GM18505 (cell line): ENCODE measurements at regions not wholly inside any gene's neighbourhood (a gene's known extent, or its start where the extent isn't known, plus 50 kb on each side); places are given as distances from the start of the nearest gene placed in this dataset.

Experiments used
- ATAC-seq: cut with Tn5 transposase; IDR thresholded peaks from one replicate; pipeline ENCODE4 v1.9.1; 2021; ENCODE audit not compliant: unreplicated experiment
- POLR2A ChIP-seq: IDR thresholded peaks from 4 replicates; pipeline ENCODE4 v1.6.1; 2011; ENCODE audit warnings: borderline replicate concordance; ENCODE audit not compliant: insufficient read depth, insufficient read length; ENCODE audit errors: extremely low read depth

GRCh38 chr14:97027256-97027999 is 230.2 kb downstream of the VRK1 start:
- TF ChIP-seq POLR2A = no peak
- ATAC-seq = no peak

- no peak for TF ChIP-seq POLR2A
- ATAC-seq = no peak
These were observed 231.2 kb downstream of the VRK1 start for GRCh38 chr14:97028382-97028781.

- ATAC-seq = no peak
- no peak for TF ChIP-seq POLR2A
These were observed 232.6 kb downstream of the VRK1 start for GRCh38 chr14:97029800-97030199.

- no peak for TF ChIP-seq POLR2A
- no peak for ATAC-seq
These were observed 234.3 kb downstream of the VRK1 start for GRCh38 chr14:97031530-97031929.

GRCh38 chr14:97033556-97034081 is 236.4 kb downstream of the VRK1 start:
- ATAC-seq = no peak
- no peak for TF ChIP-seq POLR2A

GRCh38 chr14:97036086-97036852 is 239.1 kb downstream of the VRK1 start:
- no peak for TF ChIP-seq POLR2A
- ATAC-seq = no peak

- no peak for ATAC-seq
These were observed 242.7 kb downstream of the VRK1 start for GRCh38 chr14:97039717-97040363.

GRCh38 chr14:97046967-97047366 is 249.8 kb downstream of the VRK1 start:
- no peak for ATAC-seq

More at GRCh38 chr14:97039717-97040363, 242.7 kb downstream of the VRK1 start:
- TF ChIP-seq POLR2A = no peak

GRCh38 chr14:97052001-97052400 is 254.8 kb downstream of the VRK1 start:
- TF ChIP-seq POLR2A = no peak
- no peak for ATAC-seq

More at GRCh38 chr14:97046967-97047366, 249.8 kb downstream of the VRK1 start:
- TF ChIP-seq POLR2A = no peak

GRCh38 chr14:97053941-97054340 is 256.8 kb downstream of the VRK1 start:
- ATAC-seq = no peak
- no peak for TF ChIP-seq POLR2A

GRCh38 chr14:97055355-97055754 is 258.2 kb downstream of the VRK1 start:
- ATAC-seq = no peak
- no peak for TF ChIP-seq POLR2A

- no peak for ATAC-seq
- no peak for TF ChIP-seq POLR2A
These were observed 258.9 kb downstream of the VRK1 start for GRCh38 chr14:97056086-97056485.
